ENCODE measurements at regions not wholly inside any gene's neighbourhood (a gene's known extent, or its start where the extent isn't known, plus 50 kb on each side); places are given as distances from the start of the nearest gene placed in this dataset.

DNA sequence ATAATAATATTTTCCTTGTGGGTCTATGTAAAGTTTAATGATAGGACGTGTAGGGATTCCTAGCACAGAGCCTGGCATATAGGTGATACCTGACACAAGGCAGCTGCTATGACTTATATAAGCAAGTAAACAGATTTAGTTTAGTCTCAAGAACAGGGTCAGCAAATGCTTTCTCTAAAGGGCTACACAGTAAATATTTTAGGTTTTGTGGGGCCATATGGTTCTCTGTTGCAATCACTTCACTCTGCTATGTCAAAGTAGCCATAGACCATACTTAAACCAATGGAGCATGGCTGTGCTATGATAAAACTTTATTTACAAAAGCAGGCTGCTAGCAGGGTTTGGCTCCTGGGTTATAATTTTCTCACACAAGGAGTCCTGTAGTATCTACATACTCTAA lies 204.8 kb upstream of the KLF4 start:
- TF ChIP-seq, protein P1, sequence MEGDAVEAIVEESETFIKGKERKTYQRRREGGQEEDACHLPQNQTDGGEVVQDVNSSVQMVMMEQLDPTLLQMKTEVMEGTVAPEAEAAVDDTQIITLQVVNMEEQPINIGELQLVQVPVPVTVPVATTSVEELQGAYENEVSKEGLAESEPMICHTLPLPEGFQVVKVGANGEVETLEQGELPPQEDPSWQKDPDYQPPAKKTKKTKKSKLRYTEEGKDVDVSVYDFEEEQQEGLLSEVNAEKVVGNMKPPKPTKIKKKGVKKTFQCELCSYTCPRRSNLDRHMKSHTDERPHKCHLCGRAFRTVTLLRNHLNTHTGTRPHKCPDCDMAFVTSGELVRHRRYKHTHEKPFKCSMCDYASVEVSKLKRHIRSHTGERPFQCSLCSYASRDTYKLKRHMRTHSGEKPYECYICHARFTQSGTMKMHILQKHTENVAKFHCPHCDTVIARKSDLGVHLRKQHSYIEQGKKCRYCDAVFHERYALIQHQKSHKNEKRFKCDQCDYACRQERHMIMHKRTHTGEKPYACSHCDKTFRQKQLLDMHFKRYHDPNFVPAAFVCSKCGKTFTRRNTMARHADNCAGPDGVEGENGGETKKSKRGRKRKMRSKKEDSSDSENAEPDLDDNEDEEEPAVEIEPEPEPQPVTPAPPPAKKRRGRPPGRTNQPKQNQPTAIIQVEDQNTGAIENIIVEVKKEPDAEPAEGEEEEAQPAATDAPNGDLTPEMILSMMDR (IDR thresholded peaks at IDR 0.05): no peak
- TF ChIP-seq POLR2A (IDR thresholded peaks at IDR 0.05): no peak

Measured in vagina (tissue), 2 donors.